CD14-positive monocyte (primary cell): ENCODE measurements at regions not wholly inside any gene's neighbourhood (a gene's known extent, or its start where the extent isn't known, plus 50 kb on each side); places are given as distances from the start of the nearest gene placed in this dataset.

Experiments
- DNase-seq, 3 donors: peaks; one replicate each; pipeline ENCODE4 v3.0.0-alpha.2; 2011 to 2022
- H2AFZ ChIP-seq: 2 replicates; pipeline ENCODE4 v1.6.0; 2012; ENCODE audit warnings: mild to moderate bottlenecking, low read depth, low read length, inconsistent platforms; ENCODE audit not compliant: insufficient read depth, poor library complexity, severe bottlenecking
- H3K27ac ChIP-seq, 2 donors: 1 replicate in 1 of 2; 2 replicates in 1 of 2; pipeline ENCODE4 v1.5.1; 2012 to 2013; ENCODE audit warnings: low read length in 2 of 2, control low read depth in 1 of 2, inconsistent platforms in 1 of 2, low read depth in 1 of 2, mild to moderate bottlenecking in 1 of 2
- H3K27me3 ChIP-seq, 2 donors: one replicate each; pipeline versions ENCODE4 v1.6.0 to v1.6.1; 2011 to 2013; ENCODE audit warnings: low read length in 2 of 2; ENCODE audit not compliant: control insufficient read depth in 2 of 2, insufficient read depth in 2 of 2
- H3K36me3 ChIP-seq, 2 donors: replicated peaks in 1 of 2; 1 replicate in 1 of 2; 2 replicates in 1 of 2; pipeline versions ENCODE4 v1.5.1 to v1.6.1; 2012 to 2013; ENCODE audit warnings: low read length in 2 of 2, control low read depth in 1 of 2, inconsistent platforms in 1 of 2, mild to moderate bottlenecking in 1 of 2; ENCODE audit not compliant: insufficient read depth in 2 of 2, control insufficient read depth in 1 of 2
- H3K4me1 ChIP-seq, 2 donors: 1 replicate in 1 of 2; 2 replicates in 1 of 2; pipeline versions ENCODE4 v1.5.1 to v1.6.1; 2012 to 2013; ENCODE audit warnings: low read length in 2 of 2, control low read depth in 1 of 2, inconsistent platforms in 1 of 2, mild to moderate bottlenecking in 1 of 2, moderate library complexity in 1 of 2; ENCODE audit not compliant: insufficient read depth in 2 of 2, control insufficient read depth in 1 of 2
- H3K4me2 ChIP-seq: replicated peaks from 2 replicates; pipeline ENCODE3; 2012; ENCODE audit warnings: low read length, moderate library complexity, mild to moderate bottlenecking; ENCODE audit not compliant: poor library complexity, severe bottlenecking; ENCODE audit errors: extremely low read depth
- H3K4me3 ChIP-seq, 3 experiments: fragments of 200-600 bp in 1 of 3; sonication (generic) in 1 of 3; replicated peaks in 1 of 3; 1 replicate in 2 of 3; 2 replicates in 1 of 3; pipeline ENCODE4 v1.5.1; 2011 to 2013; ENCODE audit warnings: low read length in 3 of 3, mild to moderate bottlenecking in 3 of 3, control low read depth in 2 of 3, low read depth in 2 of 3, inconsistent platforms in 1 of 3, moderate library complexity in 1 of 3
- H3K79me2 ChIP-seq: 2 replicates; pipeline ENCODE4 v1.6.0; 2012; ENCODE audit warnings: mild to moderate bottlenecking, control low read depth, inconsistent platforms, low read length, moderate library complexity; ENCODE audit not compliant: insufficient read depth
- H3K9ac ChIP-seq: 2 replicates; pipeline ENCODE4 v1.6.0; 2017; ENCODE audit warnings: low read length, mild to moderate bottlenecking; ENCODE audit not compliant: insufficient read depth, poor library complexity, severe bottlenecking
- H3K9me3 ChIP-seq, 2 donors: replicated peaks in 1 of 2; 1 replicate in 1 of 2; 2 replicates in 1 of 2; pipeline versions ENCODE4 v1.5.1 to v1.6.1; 2012 to 2013; ENCODE audit warnings: low read length in 2 of 2, control low read depth in 1 of 2; ENCODE audit not compliant: control insufficient read depth in 1 of 2, insufficient read depth in 1 of 2
- H4K20me1 ChIP-seq: 2 replicates; pipeline ENCODE4 v1.6.0; 2012; ENCODE audit warnings: mild to moderate bottlenecking, low read length, control low read depth, moderate library complexity; ENCODE audit not compliant: insufficient read depth
- H3K27ac Mint-ChIP-seq, 7 donors: one replicate each; pipeline ENCODE4 v1.8.0; 2020; ENCODE audit warnings: mild to moderate bottlenecking in 7 of 7, mixed read lengths in 7 of 7, moderate library complexity in 6 of 7, inconsistent platforms in 2 of 7
- H3K27me3 Mint-ChIP-seq, 3 donors: one replicate each; pipeline ENCODE4 v1.8.0; 2021 to 2022; ENCODE audit warnings: low read depth in 3 of 3, mild to moderate bottlenecking in 3 of 3, mixed read lengths in 3 of 3, moderate library complexity in 3 of 3, inconsistent platforms in 1 of 3
- H3K36me3 Mint-ChIP-seq, 2 donors: one replicate each; pipeline ENCODE4 v1.8.0; 2020; ENCODE audit warnings: mixed read lengths in 2 of 2, inconsistent platforms in 1 of 2, mild to moderate bottlenecking in 1 of 2
- H3K4me1 Mint-ChIP-seq: one replicate; pipeline ENCODE4 v1.8.0; 2020; ENCODE audit warnings: mild to moderate bottlenecking, mixed read lengths
- H3K4me3 Mint-ChIP-seq, 2 donors: one replicate each; pipeline ENCODE4 v1.8.0; 2020; ENCODE audit warnings: mild to moderate bottlenecking in 2 of 2, mixed read lengths in 2 of 2, moderate library complexity in 1 of 2
- H3K9me3 Mint-ChIP-seq, 7 donors: one replicate each; pipeline ENCODE4 v1.8.0; 2020 to 2022; ENCODE audit warnings: mixed read lengths in 7 of 7, mild to moderate bottlenecking in 6 of 7, moderate library complexity in 6 of 7, inconsistent platforms in 2 of 7
- WGBS: methylation state at CpG from one replicate; pipeline ENCODE4 v1.1.5; 2013; ENCODE audit warnings: missing lambda C conversion rate; ENCODE audit not compliant: insufficient coverage; 5-methylcytosine and 5-hydroxymethylcytosine counted together
- intact Hi-C, 2 donors: fragments of 100-400 bp; cut with micrococcal nuclease; formaldehyde crosslinking; loops; one replicate each; pipeline versions ENCODE4 v1.15.0 to v1.15.1; 2023
- TF ChIP-seq, protein P1 (sequence below): fragments of 200-600 bp; IDR thresholded peaks from one replicate; pipeline ENCODE4 v1.8.0; 2022; ENCODE audit warnings: antibody characterized with exemption, mild to moderate bottlenecking

DNA sequence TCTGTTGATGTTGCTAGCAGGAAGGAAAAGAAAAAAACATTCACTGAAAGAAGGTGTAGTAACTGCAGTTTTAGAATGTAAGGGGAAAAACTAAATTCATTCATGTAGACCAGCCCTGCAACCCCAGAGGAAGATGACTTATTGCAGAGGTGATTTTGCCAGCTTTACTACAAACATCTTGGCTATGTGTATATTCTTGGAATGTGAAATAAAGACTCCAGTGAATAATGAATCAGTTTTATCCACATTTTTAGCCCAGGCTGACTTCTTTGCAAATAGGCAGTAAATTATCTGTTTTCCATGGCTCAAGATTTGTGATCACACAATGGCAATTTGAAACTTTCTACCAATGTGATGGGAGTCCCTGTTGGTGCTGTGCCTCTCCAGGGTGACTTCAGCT lies 206.1 kb upstream of the SETBP1 start:
- H3K4me3 Mint-ChIP-seq: no peak overlapping the region
- H3K4me1 ChIP-seq: no peaks in the 10 kb centered on the region
- peaks cover 11 to 15% of the 10 kb centered on the region in 2 donors for H3K9me3 ChIP-seq
- H3K4me1 Mint-ChIP-seq: no peaks in the 10 kb centered on the region
- DNase-seq: no peak
- H4K20me1 ChIP-seq: no peaks in the 10 kb centered on the region
- no peak overlapping the region for H3K4me3 ChIP-seq
- no peaks in the 10 kb centered on the region for H3K36me3 Mint-ChIP-seq
- no peaks in the 10 kb centered on the region for H3K36me3 ChIP-seq
- H3K27ac ChIP-seq: no peak overlapping the region
- H3K27me3 ChIP-seq: no peaks in the 10 kb centered on the region
- peaks cover 7 to 25% (median 15%) of the 10 kb centered on the region in 7 donors for H3K9me3 Mint-ChIP-seq
- no peak overlapping the region for H3K9ac ChIP-seq
- H3K27ac Mint-ChIP-seq: peak overlapping the region in 1 of 7 donors; percentile 57
- TF ChIP-seq, protein P1, sequence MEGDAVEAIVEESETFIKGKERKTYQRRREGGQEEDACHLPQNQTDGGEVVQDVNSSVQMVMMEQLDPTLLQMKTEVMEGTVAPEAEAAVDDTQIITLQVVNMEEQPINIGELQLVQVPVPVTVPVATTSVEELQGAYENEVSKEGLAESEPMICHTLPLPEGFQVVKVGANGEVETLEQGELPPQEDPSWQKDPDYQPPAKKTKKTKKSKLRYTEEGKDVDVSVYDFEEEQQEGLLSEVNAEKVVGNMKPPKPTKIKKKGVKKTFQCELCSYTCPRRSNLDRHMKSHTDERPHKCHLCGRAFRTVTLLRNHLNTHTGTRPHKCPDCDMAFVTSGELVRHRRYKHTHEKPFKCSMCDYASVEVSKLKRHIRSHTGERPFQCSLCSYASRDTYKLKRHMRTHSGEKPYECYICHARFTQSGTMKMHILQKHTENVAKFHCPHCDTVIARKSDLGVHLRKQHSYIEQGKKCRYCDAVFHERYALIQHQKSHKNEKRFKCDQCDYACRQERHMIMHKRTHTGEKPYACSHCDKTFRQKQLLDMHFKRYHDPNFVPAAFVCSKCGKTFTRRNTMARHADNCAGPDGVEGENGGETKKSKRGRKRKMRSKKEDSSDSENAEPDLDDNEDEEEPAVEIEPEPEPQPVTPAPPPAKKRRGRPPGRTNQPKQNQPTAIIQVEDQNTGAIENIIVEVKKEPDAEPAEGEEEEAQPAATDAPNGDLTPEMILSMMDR: no peak
- peaks cover 0 to 1% (median 1%) of the 10 kb centered on the region in 3 donors for H3K27me3 Mint-ChIP-seq
- H2AFZ ChIP-seq: no peak overlapping the region
- intact Hi-C loops: no loop called here
- H3K79me2 ChIP-seq: no peaks in the 10 kb centered on the region
- H3K4me2 ChIP-seq: no peak overlapping the region

DNA sequence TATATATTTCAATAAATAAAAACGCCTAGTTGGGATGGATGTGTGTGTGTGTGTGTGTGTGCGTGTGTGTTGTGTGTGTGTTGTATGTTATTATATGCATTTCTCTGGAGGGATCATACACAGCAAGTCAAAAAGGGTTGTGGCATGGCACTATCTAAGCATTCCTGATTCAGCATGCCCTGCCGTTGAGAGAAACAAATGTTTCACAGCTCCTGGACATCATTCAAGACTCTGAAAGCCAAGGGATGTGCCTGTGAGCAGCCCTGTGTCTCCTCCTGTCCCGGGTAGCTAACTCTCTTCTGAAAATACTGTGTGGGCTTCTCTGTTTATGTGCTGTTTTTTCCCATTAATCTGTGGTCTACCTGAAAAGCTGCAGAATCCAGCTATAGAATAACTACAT lies 197.9 kb upstream of the SETBP1 start:
- H3K36me3 ChIP-seq: no peaks in the 10 kb centered on the region
- H3K9me3 ChIP-seq: peaks cover 21 to 24% of the 10 kb centered on the region in 2 donors
- H3K27me3 Mint-ChIP-seq: peaks cover 0 to 2% (median 0%) of the 10 kb centered on the region in 3 donors
- no peak overlapping the region for H3K9ac ChIP-seq
- H3K27me3 ChIP-seq: no peaks in the 10 kb centered on the region
- H2AFZ ChIP-seq: no peak overlapping the region
- no peaks in the 10 kb centered on the region for H3K4me1 Mint-ChIP-seq
- WGBS: 91% methylated on average over 1 of the region's 4 CpGs
- no peaks in the 10 kb centered on the region for H3K79me2 ChIP-seq
- TF ChIP-seq, protein P1: no peak
- no peaks in the 10 kb centered on the region for H3K36me3 Mint-ChIP-seq
- DNase-seq: no peak
- no peak overlapping the region for H3K27ac Mint-ChIP-seq
- no peak overlapping the region for H3K27ac ChIP-seq
- no peak overlapping the region for H3K4me3 ChIP-seq
- H3K4me1 ChIP-seq: no peaks in the 10 kb centered on the region
- H3K4me3 Mint-ChIP-seq: no peak overlapping the region
- peaks cover 13 to 31% (median 23%) of the 10 kb centered on the region in 7 donors for H3K9me3 Mint-ChIP-seq
- H3K4me2 ChIP-seq: no peak overlapping the region
- no peaks in the 10 kb centered on the region for H4K20me1 ChIP-seq
- intact Hi-C loops: no loop called here
